ENCODE measurements at regions not wholly inside any gene's neighbourhood (a gene's known extent, or its start where the extent isn't known, plus 50 kb on each side); places are given as distances from the start of the nearest gene placed in this dataset.

GRCh38 chr3:23017801-23018200, 185.3 kb upstream of the UBE2E2 start:
- H3K9me3 Mint-ChIP-seq, result peaks cover 13% of the 10 kb centered on the region

DNA sequence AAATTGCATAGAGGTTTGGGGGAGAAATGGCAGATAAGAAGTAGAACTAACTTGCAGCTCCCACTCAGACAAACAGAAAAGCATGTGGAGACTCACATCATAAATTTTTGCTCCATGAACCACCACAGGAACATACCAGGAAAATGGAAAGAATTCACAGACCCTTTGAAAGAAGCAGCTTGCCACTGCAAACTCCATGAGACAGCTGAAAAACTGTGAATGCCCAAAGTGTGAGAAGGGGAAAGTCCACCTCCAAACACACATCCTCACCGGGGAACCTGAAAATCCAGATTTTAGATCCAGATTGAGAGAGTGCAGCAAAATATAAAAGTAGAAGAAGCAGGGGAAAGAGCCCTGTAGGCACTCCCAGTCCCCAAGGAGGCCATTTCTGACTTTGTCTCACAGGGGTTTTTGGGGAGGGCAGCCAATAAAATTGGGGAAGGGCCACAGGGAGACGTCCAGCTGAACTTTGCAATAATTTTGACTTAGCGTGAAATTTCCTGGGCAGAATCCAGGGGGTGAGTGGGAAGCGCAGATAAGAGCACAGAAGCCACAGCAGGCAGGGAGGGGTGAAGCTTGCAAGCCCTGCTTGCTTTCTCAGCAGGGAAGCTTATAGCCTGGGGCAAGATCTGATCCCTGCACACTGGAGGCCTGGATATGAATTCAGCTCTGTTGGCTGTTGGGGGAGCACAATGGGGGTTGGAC, 183.4 kb upstream of the UBE2E2 start:
- no peak for DNase-seq (ENCODE audit: low spot score)
- ChIA-PET POLR2A (no interaction called here), CTCF (no interaction called here)
- Mint-ChIP-seq H3K27me3 (ENCODE audit: low read depth) (no peaks in the 10 kb centered on the region), H3K4me3 (no peak overlapping the region; the same call in 1 of the 2 replicates), H3K4me1 (peaks cover 37% of the 10 kb centered on the region), H3K27ac (no peak overlapping the region), H3K9me3 (peaks cover 31% of the 10 kb centered on the region), H3K36me3 (peaks cover 21% of the 10 kb centered on the region)
- ATAC-seq, result 0 out of 2 replicates have a peak, but pooled peaks have one; percentile 30
- TF ChIP-seq CREM (CRISPR knock-in tag; IDR thresholded peaks at IDR 0.05) (no peak), IRF2 (CRISPR knock-in tag; IDR thresholded peaks at IDR 0.05; ENCODE audit: borderline replicate concordance, low read depth) (no peak), GTF2I (CRISPR knock-in tag; conservative IDR thresholded peaks at IDR 0.05) (no peak), CTCF (IDR thresholded peaks at IDR 0.05) (no peak), PRRX2 (CRISPR knock-in tag; IDR thresholded peaks at IDR 0.05) (no peak), STAT6 (CRISPR knock-in tag; conservative IDR thresholded peaks at IDR 0.05; ENCODE audit: low read depth) (no peak), MYBL2 (CRISPR knock-in tag; IDR thresholded peaks at IDR 0.05) (no peak), ZMAT4 (CRISPR knock-in tag; IDR thresholded peaks at IDR 0.05) (no peak), RELA (CRISPR knock-in tag; IDR thresholded peaks at IDR 0.05; ENCODE audit: borderline replicate concordance) (no peak), OVOL2 (CRISPR knock-in tag; IDR thresholded peaks at IDR 0.05; ENCODE audit: borderline replicate concordance) (no peak)
- TF ChIP-seq, protein P1, sequence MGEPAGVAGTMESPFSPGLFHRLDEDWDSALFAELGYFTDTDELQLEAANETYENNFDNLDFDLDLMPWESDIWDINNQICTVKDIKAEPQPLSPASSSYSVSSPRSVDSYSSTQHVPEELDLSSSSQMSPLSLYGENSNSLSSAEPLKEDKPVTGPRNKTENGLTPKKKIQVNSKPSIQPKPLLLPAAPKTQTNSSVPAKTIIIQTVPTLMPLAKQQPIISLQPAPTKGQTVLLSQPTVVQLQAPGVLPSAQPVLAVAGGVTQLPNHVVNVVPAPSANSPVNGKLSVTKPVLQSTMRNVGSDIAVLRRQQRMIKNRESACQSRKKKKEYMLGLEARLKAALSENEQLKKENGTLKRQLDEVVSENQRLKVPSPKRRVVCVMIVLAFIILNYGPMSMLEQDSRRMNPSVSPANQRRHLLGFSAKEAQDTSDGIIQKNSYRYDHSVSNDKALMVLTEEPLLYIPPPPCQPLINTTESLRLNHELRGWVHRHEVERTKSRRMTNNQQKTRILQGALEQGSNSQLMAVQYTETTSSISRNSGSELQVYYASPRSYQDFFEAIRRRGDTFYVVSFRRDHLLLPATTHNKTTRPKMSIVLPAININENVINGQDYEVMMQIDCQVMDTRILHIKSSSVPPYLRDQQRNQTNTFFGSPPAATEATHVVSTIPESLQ (CRISPR knock-in tag; IDR thresholded peaks at IDR 0.05), result no peak
- TF ChIP-seq, protein P2, sequence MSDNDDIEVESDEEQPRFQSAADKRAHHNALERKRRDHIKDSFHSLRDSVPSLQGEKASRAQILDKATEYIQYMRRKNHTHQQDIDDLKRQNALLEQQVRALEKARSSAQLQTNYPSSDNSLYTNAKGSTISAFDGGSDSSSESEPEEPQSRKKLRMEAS (CRISPR knock-in tag; IDR thresholded peaks at IDR 0.05), result no peak
- TF ChIP-seq, protein P3, sequence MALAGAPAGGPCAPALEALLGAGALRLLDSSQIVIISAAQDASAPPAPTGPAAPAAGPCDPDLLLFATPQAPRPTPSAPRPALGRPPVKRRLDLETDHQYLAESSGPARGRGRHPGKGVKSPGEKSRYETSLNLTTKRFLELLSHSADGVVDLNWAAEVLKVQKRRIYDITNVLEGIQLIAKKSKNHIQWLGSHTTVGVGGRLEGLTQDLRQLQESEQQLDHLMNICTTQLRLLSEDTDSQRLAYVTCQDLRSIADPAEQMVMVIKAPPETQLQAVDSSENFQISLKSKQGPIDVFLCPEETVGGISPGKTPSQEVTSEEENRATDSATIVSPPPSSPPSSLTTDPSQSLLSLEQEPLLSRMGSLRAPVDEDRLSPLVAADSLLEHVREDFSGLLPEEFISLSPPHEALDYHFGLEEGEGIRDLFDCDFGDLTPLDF (CRISPR knock-in tag; IDR thresholded peaks at IDR 0.05), result no peak

More at GRCh38 chr3:23017801-23018200, 185.3 kb upstream of the UBE2E2 start:
- TF ChIP-seq FOXK1 (CRISPR knock-in tag; IDR thresholded peaks at IDR 0.05) (no peak), CDX4 (CRISPR knock-in tag; IDR thresholded peaks at IDR 0.05; ENCODE audit: borderline replicate concordance) (no peak), GABPB1 (CRISPR knock-in tag; IDR thresholded peaks at IDR 0.05) (no peak), ZNF232 (CRISPR knock-in tag; IDR thresholded peaks at IDR 0.05) (no peak), NFATC4 (CRISPR knock-in tag; IDR thresholded peaks at IDR 0.05) (no peak), IRF1 (CRISPR knock-in tag; IDR thresholded peaks at IDR 0.05) (no peak), ZNF396 (CRISPR knock-in tag; IDR thresholded peaks at IDR 0.05; ENCODE audit: borderline replicate concordance) (no peak), NR3C1 (CRISPR knock-in tag; conservative IDR thresholded peaks at IDR 0.05; ENCODE audit: low read depth) (no peak)
- TF ChIP-seq, protein P4, sequence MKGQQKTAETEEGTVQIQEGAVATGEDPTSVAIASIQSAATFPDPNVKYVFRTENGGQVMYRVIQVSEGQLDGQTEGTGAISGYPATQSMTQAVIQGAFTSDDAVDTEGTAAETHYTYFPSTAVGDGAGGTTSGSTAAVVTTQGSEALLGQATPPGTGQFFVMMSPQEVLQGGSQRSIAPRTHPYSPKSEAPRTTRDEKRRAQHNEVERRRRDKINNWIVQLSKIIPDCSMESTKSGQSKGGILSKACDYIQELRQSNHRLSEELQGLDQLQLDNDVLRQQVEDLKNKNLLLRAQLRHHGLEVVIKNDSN (CRISPR knock-in tag; IDR thresholded peaks at IDR 0.05), result no peak
- TF ChIP-seq, protein P5, sequence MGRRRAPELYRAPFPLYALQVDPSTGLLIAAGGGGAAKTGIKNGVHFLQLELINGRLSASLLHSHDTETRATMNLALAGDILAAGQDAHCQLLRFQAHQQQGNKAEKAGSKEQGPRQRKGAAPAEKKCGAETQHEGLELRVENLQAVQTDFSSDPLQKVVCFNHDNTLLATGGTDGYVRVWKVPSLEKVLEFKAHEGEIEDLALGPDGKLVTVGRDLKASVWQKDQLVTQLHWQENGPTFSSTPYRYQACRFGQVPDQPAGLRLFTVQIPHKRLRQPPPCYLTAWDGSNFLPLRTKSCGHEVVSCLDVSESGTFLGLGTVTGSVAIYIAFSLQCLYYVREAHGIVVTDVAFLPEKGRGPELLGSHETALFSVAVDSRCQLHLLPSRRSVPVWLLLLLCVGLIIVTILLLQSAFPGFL (CRISPR knock-in tag; IDR thresholded peaks at IDR 0.05; ENCODE audit: borderline replicate concordance), result no peak
- 0 out of 2 replicates have a peak, but pooled peaks cover 4% of the 10 kb centered on the region for H3K36me3 Mint-ChIP-seq
- no peak for ATAC-seq
- H3K27ac Mint-ChIP-seq, result no peak overlapping the region
- no peaks in the 10 kb centered on the region for H3K27me3 Mint-ChIP-seq (ENCODE audit: low read depth)
- DNase-seq (ENCODE audit: low spot score), result no peak
- CTCF ChIA-PET, result no interaction called here
- peaks cover 37% of the 10 kb centered on the region for H3K4me1 Mint-ChIP-seq
- POLR2A ChIA-PET, result no interaction called here
- no peak overlapping the region for H3K4me3 Mint-ChIP-seq

Data from WTC11 (cell line).